Fibroblast of pulmonary artery (primary cell): ENCODE measurements at regions not wholly inside any gene's neighbourhood (a gene's known extent, or its start where the extent isn't known, plus 50 kb on each side); places are given as distances from the start of the nearest gene placed in this dataset.
"Not testable (repeated sequence)": the region's sequence is repeated elsewhere in the genome, so short reads cannot be mapped to it uniquely, and the experiment has no call there.

Experiments used
- DNase-seq: peaks from one replicate; pipeline ENCODE4 v3.0.0-alpha.2; 2010; ENCODE audit warnings: low read depth
- H3K4me3 ChIP-seq: replicated peaks from 2 replicates; pipeline ENCODE4 v1.5.1; 2011; ENCODE audit warnings: low read depth, mild to moderate bottlenecking, control low read depth, low read length, moderate library complexity
- TF ChIP-seq, protein P1 (sequence below): IDR thresholded peaks from 2 replicates; pipeline ENCODE4 v1.5.1; 2011; ENCODE audit warnings: mild to moderate bottlenecking, control low read depth, low read length, inconsistent platforms; ENCODE audit errors: missing control alignments

DNA sequence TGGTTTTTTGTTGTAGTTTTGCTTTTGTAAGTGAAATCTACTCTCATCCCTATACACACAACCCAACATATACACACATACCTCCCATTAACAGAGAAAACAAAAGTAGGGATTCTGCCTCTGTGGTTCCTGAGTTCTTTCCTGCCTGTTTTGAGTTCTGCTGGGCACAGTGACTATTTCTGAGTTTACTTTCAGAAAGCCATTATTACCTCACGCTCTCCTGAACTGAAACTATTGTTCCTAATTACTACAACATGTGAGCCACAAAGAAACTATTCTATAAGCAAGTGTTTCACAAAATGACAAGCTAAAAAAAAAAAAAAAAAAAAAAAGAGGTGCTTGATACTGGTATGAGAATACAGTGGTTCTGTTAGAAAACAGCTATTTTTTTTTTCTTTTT lies 110.9 kb downstream of the ALG10B start:
- H3K4me3 ChIP-seq = no peak overlapping the region
- TF ChIP-seq, protein P1, sequence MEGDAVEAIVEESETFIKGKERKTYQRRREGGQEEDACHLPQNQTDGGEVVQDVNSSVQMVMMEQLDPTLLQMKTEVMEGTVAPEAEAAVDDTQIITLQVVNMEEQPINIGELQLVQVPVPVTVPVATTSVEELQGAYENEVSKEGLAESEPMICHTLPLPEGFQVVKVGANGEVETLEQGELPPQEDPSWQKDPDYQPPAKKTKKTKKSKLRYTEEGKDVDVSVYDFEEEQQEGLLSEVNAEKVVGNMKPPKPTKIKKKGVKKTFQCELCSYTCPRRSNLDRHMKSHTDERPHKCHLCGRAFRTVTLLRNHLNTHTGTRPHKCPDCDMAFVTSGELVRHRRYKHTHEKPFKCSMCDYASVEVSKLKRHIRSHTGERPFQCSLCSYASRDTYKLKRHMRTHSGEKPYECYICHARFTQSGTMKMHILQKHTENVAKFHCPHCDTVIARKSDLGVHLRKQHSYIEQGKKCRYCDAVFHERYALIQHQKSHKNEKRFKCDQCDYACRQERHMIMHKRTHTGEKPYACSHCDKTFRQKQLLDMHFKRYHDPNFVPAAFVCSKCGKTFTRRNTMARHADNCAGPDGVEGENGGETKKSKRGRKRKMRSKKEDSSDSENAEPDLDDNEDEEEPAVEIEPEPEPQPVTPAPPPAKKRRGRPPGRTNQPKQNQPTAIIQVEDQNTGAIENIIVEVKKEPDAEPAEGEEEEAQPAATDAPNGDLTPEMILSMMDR = no peak
- no peak for DNase-seq

DNA sequence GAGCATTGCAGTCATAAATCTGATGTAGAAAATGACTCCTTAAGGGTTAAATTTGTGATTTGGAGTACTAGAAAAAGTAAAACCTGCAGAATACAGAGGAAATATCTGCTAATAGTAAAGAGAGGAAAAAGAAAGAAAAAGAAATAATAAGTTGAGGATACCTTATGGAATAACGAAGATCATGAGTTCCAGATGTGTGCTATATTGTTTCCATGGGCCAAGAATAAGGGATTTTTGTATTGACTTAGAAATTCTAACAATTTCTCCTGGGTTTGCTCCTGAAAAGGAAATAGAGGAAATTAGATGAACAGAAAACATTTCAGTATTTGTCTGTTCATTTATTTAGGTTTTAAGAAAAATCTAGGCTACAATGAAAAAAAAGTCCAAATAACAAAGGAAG lies 115.3 kb downstream of the ALG10B start:
- TF ChIP-seq, protein P1 = no peak
- no peak for DNase-seq
- H3K4me3 ChIP-seq = no peak overlapping the region

- H3K4me3 ChIP-seq, DNase-seq: not testable (repeated sequence)
Observed at GRCh38 chr12:38441871-38442281, 125.3 kb downstream of the ALG10B start.

DNA sequence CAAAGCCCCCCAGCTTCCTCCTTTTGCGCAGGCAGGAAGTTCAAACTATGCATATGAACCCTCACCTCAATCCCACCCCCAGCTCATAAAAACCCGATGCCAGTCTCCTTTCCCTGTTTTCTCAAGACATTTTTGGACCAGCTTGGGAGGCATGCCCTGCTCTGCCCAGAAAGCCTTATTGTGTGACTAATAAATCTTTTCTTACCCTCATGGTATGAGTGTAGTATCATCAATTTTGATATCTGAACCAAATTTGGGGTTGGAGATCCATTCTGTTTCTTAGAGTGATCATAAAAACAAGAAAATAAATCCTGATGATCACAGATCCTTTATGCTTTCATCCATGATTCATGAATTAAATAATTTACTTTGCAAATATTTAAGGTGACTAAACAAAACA lies 128.5 kb downstream of the ALG10B start:
- DNase-seq = no peak
- H3K4me3 ChIP-seq = no peak overlapping the region
- TF ChIP-seq, protein P1 = no peak

DNA sequence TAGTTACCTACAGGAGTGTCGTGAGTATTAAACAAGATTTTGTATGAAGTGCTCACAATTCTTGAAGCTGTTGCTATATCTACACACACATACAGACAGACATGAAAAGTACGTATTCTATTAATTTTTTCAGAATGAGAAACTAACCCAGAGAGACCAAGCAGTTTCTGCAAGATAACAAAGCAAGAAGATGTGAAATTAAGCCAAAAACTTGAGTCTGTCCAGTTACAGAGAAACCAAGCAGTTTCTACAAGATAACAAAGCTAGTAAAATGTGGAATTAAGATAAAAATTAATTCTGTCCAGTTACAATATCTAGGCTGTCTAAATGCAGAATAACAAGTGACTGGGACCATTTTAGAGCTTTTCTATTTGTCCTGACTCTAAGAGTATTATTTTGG lies 132.4 kb downstream of the ALG10B start:
- TF ChIP-seq, protein P1 = no peak

GRCh38 chr12:38456537-38457120 lies 140.1 kb downstream of the ALG10B start:
- H3K4me3 ChIP-seq = no peak overlapping the region
- TF ChIP-seq, protein P1 = no peak
- no peak for DNase-seq

More for the DNA sequence above, 132.4 kb downstream of the ALG10B start:
- no peak overlapping the region for H3K4me3 ChIP-seq
- DNase-seq = no peak

- no peak overlapping the region for H3K4me3 ChIP-seq
Observed at GRCh38 chr12:38465020-38465419, 148.4 kb downstream of the ALG10B start.

More at GRCh38 chr12:38465020-38465419, 148.4 kb downstream of the ALG10B start:
- TF ChIP-seq, protein P1 = no peak
- no peak for DNase-seq
